Immature natural killer cell (primary cell): ENCODE measurements at regions not wholly inside any gene's neighbourhood (a gene's known extent, or its start where the extent isn't known, plus 50 kb on each side); places are given as distances from the start of the nearest gene placed in this dataset.
"Not testable (repeated sequence)": the region's sequence is repeated elsewhere in the genome, so short reads cannot be mapped to it uniquely, and the experiment has no call there.

Experiments
- DNase-seq, 3 donors: peaks; one replicate each; pipeline ENCODE4 v3.0.0; 2022; ENCODE audit warnings: mixed read lengths in 1 of 3
- H3K27ac Mint-ChIP-seq, 6 donors: one replicate each; pipeline ENCODE4 v1.8.0; 2020; ENCODE audit warnings: mixed read lengths in 6 of 6, mild to moderate bottlenecking in 5 of 6, inconsistent platforms in 4 of 6, moderate library complexity in 3 of 6
- H3K27me3 Mint-ChIP-seq, 3 donors: one replicate each; pipeline ENCODE4 v1.8.0; 2020 to 2021; ENCODE audit warnings: low read depth in 3 of 3, mild to moderate bottlenecking in 3 of 3, mixed read lengths in 3 of 3, moderate library complexity in 3 of 3, inconsistent platforms in 1 of 3
- H3K36me3 Mint-ChIP-seq, 3 donors: one replicate each; pipeline ENCODE4 v1.8.0; 2020; ENCODE audit warnings: mixed read lengths in 3 of 3, inconsistent platforms in 2 of 3, mild to moderate bottlenecking in 2 of 3
- H3K4me1 Mint-ChIP-seq, 2 donors: one replicate each; pipeline ENCODE4 v1.8.0; 2020; ENCODE audit warnings: inconsistent platforms in 2 of 2, mild to moderate bottlenecking in 2 of 2, mixed read lengths in 2 of 2, moderate library complexity in 1 of 2
- H3K4me3 Mint-ChIP-seq, 5 donors: one replicate each; pipeline ENCODE4 v1.8.0; 2020; ENCODE audit warnings: mild to moderate bottlenecking in 5 of 5, mixed read lengths in 5 of 5, inconsistent platforms in 3 of 5, moderate library complexity in 3 of 5
- H3K9me3 Mint-ChIP-seq, 6 donors: one replicate each; pipeline ENCODE4 v1.8.0; 2020; ENCODE audit warnings: mild to moderate bottlenecking in 6 of 6, mixed read lengths in 6 of 6, inconsistent platforms in 4 of 6, moderate library complexity in 3 of 6

GRCh38 chr2:22143840-22144239, 1020.1 kb downstream of the TDRD15 start:
- H3K4me1 Mint-ChIP-seq, result no peaks in the 10 kb centered on the region
- H3K9me3 Mint-ChIP-seq, result peaks cover 9 to 58% (median 35%) of the 10 kb centered on the region in 6 donors
- H3K36me3 Mint-ChIP-seq, result no peaks in the 10 kb centered on the region
- no peaks in the 10 kb centered on the region for H3K27me3 Mint-ChIP-seq
- DNase-seq, result no peak
- no peak overlapping the region for H3K27ac Mint-ChIP-seq
- H3K4me3 Mint-ChIP-seq, result no peak overlapping the region

GRCh38 chr2:22153931-22154613, 1030.3 kb downstream of the TDRD15 start:
- peaks cover 0 to 2% (median 0%) of the 10 kb centered on the region in 3 donors for H3K27me3 Mint-ChIP-seq
- peaks cover 29 to 68% (median 55%) of the 10 kb centered on the region in 6 donors for H3K9me3 Mint-ChIP-seq
- H3K27ac Mint-ChIP-seq, result no peak overlapping the region
- H3K4me3 Mint-ChIP-seq, result no peak overlapping the region
- DNase-seq, result no peak
- H3K36me3 Mint-ChIP-seq, result peaks cover 0 to 4% (median 3%) of the 10 kb centered on the region in 3 donors
- no peaks in the 10 kb centered on the region for H3K4me1 Mint-ChIP-seq

GRCh38 chr2:22156661-22157060, 1032.9 kb downstream of the TDRD15 start:
- peaks cover 21 to 53% (median 38%) of the 10 kb centered on the region in 6 donors for H3K9me3 Mint-ChIP-seq
- H3K27ac Mint-ChIP-seq, DNase-seq, H3K4me1 Mint-ChIP-seq, H3K4me3 Mint-ChIP-seq, H3K36me3 Mint-ChIP-seq, H3K27me3 Mint-ChIP-seq: not testable (repeated sequence)

GRCh38 chr2:22167256-22167655, 1043.5 kb downstream of the TDRD15 start:
- DNase-seq, result no peak
- Mint-ChIP-seq H3K27ac (no peak overlapping the region), H3K4me1 (no peaks in the 10 kb centered on the region), H3K27me3 (peaks cover 0 to 3% (median 0%) of the 10 kb centered on the region in 3 donors), H3K36me3 (no peaks in the 10 kb centered on the region), H3K9me3 (peaks cover 18 to 77% (median 42%) of the 10 kb centered on the region in 6 donors), H3K4me3 (no peak overlapping the region)

GRCh38 chr2:22175003-22175402, 1051.2 kb downstream of the TDRD15 start:
- Mint-ChIP-seq H3K9me3 (peaks cover 10 to 77% (median 36%) of the 10 kb centered on the region in 6 donors), H3K27ac (no peak overlapping the region), H3K4me3 (no peak overlapping the region), H3K36me3 (no peaks in the 10 kb centered on the region), H3K4me1 (no peaks in the 10 kb centered on the region), H3K27me3 (peaks cover 0 to 2% (median 0%) of the 10 kb centered on the region in 3 donors)
- no peak for DNase-seq

GRCh38 chr2:22185251-22185650, 1061.5 kb downstream of the TDRD15 start:
- no peak overlapping the region for H3K4me3 Mint-ChIP-seq
- H3K9me3 Mint-ChIP-seq, result peaks cover 6 to 51% (median 22%) of the 10 kb centered on the region in 6 donors
- no peak overlapping the region for H3K27ac Mint-ChIP-seq
- no peaks in the 10 kb centered on the region for H3K4me1 Mint-ChIP-seq
- no peak for DNase-seq
- H3K27me3 Mint-ChIP-seq, result no peaks in the 10 kb centered on the region
- H3K36me3 Mint-ChIP-seq, result no peaks in the 10 kb centered on the region

GRCh38 chr2:22186261-22186828, 1062.6 kb downstream of the TDRD15 start:
- not testable (repeated sequence) for H3K27ac Mint-ChIP-seq, H3K4me3 Mint-ChIP-seq, H3K27me3 Mint-ChIP-seq, H3K36me3 Mint-ChIP-seq, H3K4me1 Mint-ChIP-seq, DNase-seq
- peaks cover 8 to 42% (median 20%) of the 10 kb centered on the region in 6 donors for H3K9me3 Mint-ChIP-seq

GRCh38 chr2:22189893-22190480, 1066.2 kb downstream of the TDRD15 start:
- no peaks in the 10 kb centered on the region for H3K36me3 Mint-ChIP-seq
- H3K4me3 Mint-ChIP-seq, result no peak overlapping the region
- H3K27me3 Mint-ChIP-seq, result no peaks in the 10 kb centered on the region
- H3K9me3 Mint-ChIP-seq, result peaks cover 7 to 37% (median 24%) of the 10 kb centered on the region in 6 donors
- no peak overlapping the region for H3K27ac Mint-ChIP-seq
- no peaks in the 10 kb centered on the region for H3K4me1 Mint-ChIP-seq
- DNase-seq, result no peak

GRCh38 chr2:22194218-22194617, 1070.5 kb downstream of the TDRD15 start:
- Mint-ChIP-seq H3K27me3 (no peaks in the 10 kb centered on the region), H3K4me3 (no peak overlapping the region), H3K4me1 (no peaks in the 10 kb centered on the region), H3K36me3 (no peaks in the 10 kb centered on the region), H3K27ac (no peak overlapping the region), H3K9me3 (peaks cover 5 to 24% (median 11%) of the 10 kb centered on the region in 6 donors)
- no peak for DNase-seq

- no peaks in the 10 kb centered on the region for H3K4me1 Mint-ChIP-seq
- peaks cover 3 to 27% (median 15%) of the 10 kb centered on the region in 6 donors for H3K9me3 Mint-ChIP-seq
- no peak overlapping the region for H3K27ac Mint-ChIP-seq
- no peak for DNase-seq
- no peak overlapping the region for H3K4me3 Mint-ChIP-seq
- H3K36me3 Mint-ChIP-seq, result no peaks in the 10 kb centered on the region
- no peaks in the 10 kb centered on the region for H3K27me3 Mint-ChIP-seq
These were observed 1073.0 kb downstream of the TDRD15 start for GRCh38 chr2:22196806-22197205.

GRCh38 chr2:22198381-22199283, 1074.9 kb downstream of the TDRD15 start:
- H3K4me3 Mint-ChIP-seq, result no peak overlapping the region
- no peaks in the 10 kb centered on the region for H3K27me3 Mint-ChIP-seq
- no peak overlapping the region for H3K27ac Mint-ChIP-seq
- peaks cover 2 to 33% (median 13%) of the 10 kb centered on the region in 6 donors for H3K9me3 Mint-ChIP-seq
- no peak for DNase-seq
- no peaks in the 10 kb centered on the region for H3K4me1 Mint-ChIP-seq
- H3K36me3 Mint-ChIP-seq, result no peaks in the 10 kb centered on the region

GRCh38 chr2:22199994-22200393, 1076.2 kb downstream of the TDRD15 start:
- DNase-seq, result no peak
- Mint-ChIP-seq H3K27ac (no peak overlapping the region), H3K27me3 (no peaks in the 10 kb centered on the region), H3K36me3 (no peaks in the 10 kb centered on the region), H3K4me3 (no peak overlapping the region), H3K4me1 (no peaks in the 10 kb centered on the region), H3K9me3 (peaks cover 0 to 27% (median 10%) of the 10 kb centered on the region in 6 donors)

- peaks cover 11 to 60% (median 25%) of the 10 kb centered on the region in 6 donors for H3K9me3 Mint-ChIP-seq
- H3K27me3 Mint-ChIP-seq, result peaks cover 0 to 1% (median 0%) of the 10 kb centered on the region in 3 donors
- no peak overlapping the region for H3K27ac Mint-ChIP-seq
- H3K4me1 Mint-ChIP-seq, result no peaks in the 10 kb centered on the region
- no peak for DNase-seq
- peaks cover 0 to 7% (median 4%) of the 10 kb centered on the region in 3 donors for H3K36me3 Mint-ChIP-seq
- no peak overlapping the region for H3K4me3 Mint-ChIP-seq
These were observed 1085.8 kb downstream of the TDRD15 start for GRCh38 chr2:22209545-22209944.
